ENCODE measurements at regions not wholly inside any gene's neighbourhood (a gene's known extent, or its start where the extent isn't known, plus 50 kb on each side); places are given as distances from the start of the nearest gene placed in this dataset.

DNA sequence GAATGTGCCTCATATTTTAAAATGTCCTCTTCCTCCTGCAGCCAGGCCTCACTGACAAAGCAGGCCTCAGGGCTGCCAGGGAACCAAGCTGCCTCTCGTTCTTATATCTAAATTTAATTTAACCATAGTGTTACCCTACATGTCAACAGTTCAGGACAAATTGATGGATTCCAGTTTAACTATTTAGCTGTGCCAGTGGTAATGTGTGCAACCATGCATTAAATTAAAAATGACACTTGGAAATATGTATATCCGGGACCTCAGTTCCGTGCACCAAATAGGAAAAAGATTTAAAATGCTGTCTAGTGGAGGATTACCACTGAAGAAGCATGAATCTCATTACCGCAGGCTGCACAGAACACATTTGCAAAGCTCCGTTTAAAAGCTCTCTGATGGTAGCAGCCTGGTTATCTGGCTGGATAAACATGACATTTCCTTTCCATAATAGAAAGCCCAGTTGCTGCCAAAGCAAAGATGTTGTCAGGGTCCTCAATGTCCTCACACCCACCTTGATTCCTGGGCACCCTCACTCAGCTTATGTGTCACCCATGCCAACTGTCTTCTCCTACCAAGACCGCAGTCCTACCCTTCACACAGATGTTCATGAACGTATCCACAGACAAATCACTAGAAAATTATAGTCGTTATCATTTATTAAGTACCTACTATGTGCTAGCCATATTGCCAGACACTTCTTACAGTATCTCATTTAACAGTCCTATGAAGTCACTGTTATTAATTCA lies 73.3 kb upstream of the FRMD4A start (continued):
- TF ChIP-seq, protein P1, sequence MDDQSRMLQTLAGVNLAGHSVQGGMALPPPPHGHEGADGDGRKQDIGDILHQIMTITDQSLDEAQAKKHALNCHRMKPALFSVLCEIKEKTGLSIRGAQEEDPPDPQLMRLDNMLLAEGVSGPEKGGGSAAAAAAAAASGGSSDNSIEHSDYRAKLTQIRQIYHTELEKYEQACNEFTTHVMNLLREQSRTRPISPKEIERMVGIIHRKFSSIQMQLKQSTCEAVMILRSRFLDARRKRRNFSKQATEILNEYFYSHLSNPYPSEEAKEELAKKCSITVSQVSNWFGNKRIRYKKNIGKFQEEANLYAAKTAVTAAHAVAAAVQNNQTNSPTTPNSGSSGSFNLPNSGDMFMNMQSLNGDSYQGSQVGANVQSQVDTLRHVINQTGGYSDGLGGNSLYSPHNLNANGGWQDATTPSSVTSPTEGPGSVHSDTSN (IDR thresholded peaks at IDR 0.05): no peak; the same call in 1 of the 2 replicates

DNA sequence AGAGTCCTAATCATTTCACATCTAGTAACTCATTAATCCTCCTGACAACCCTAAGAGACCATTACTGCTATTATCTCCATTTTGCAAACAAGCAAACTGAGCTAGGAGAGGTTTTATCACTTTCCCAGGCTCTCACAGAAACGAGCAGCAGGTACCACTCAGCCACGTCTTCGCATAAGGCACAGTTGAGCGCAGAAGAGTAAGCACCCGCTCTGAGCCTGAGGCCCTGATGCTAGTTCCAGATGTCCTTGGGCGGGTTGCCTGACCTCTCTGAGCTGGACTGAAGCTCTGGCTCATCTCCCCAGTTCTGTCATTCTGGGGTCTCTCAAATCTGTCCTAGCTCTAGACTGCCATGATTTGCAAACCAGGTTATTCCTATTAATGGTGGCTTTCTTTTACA lies 72.6 kb upstream of the FRMD4A start:
- H3K4me2 ChIP-seq: no peak overlapping the region
- H4K20me1 ChIP-seq (ENCODE audit: insufficient read depth): no peaks in the 10 kb centered on the region
- no peaks in the 10 kb centered on the region for H3K9me2 ChIP-seq
- 56% methylated on average over 6 of the region's 6 CpGs for whole genome bisulfite sequencing (ENCODE audit: low lambda C conversion rate)
- peaks cover 16 to 19% of the 10 kb centered on the region in 2 experiments; a peak in 2 of 4 replicates for H3K4me1 ChIP-seq (ENCODE audit: control insufficient read depth in 1 of 2, insufficient read depth in 2 of 2, low read depth in 1 of 2, low read length in 1 of 2)
- no peaks in the 10 kb centered on the region for H3K9me3 ChIP-seq
- no peak overlapping the region for H3K9ac ChIP-seq
- ChIA-PET CTCF (interaction anchor here (0.8 to 1.4 kb wide), 4 partner anchors 9 to 75 kb away, joined by 3 to 7 read pairs (median 4); no protein-coding TSS in a partner anchor), POLR2A (no interaction called here)
- H3K27me3 ChIP-seq (ENCODE audit: insufficient read depth): no peaks in the 10 kb centered on the region
- no peak for DNase-seq
- no peaks in the 10 kb centered on the region for H3K36me3 ChIP-seq (replicated peaks in 1 of 2; ENCODE audit: control insufficient read depth in 1 of 2, insufficient read depth in 2 of 2, low read length in 1 of 2)
- no peak overlapping the region for H3K4me3 ChIP-seq (ENCODE audit: low read depth in 2 of 2, low read length in 1 of 2)
- no peak overlapping the region for H2AFZ ChIP-seq (ENCODE audit: low read depth)
- H3K27ac ChIP-seq (ENCODE audit: low read depth in 2 of 2, low read length in 1 of 2): no peak overlapping the region
- no peaks in the 10 kb centered on the region for H3K79me2 ChIP-seq (ENCODE audit: insufficient read depth)
- H3F3A ChIP-seq (replicated peaks; ENCODE audit: insufficient read depth): peaks cover 6% of the 10 kb centered on the region
- TF ChIP-seq GATA2 (CRISPR knock-in tag; IDR thresholded peaks at IDR 0.05): no peak
- no peak for TF ChIP-seq SMC3 (IDR thresholded peaks at IDR 0.05; ENCODE audit: low read depth, low read length)
- no peak for TF ChIP-seq TEAD4 (IDR thresholded peaks at IDR 0.05; ENCODE audit: borderline replicate concordance, insufficient read depth)
- TF ChIP-seq RAD21 (IDR thresholded peaks at IDR 0.05; ENCODE audit: low read length): no peak

DNA sequence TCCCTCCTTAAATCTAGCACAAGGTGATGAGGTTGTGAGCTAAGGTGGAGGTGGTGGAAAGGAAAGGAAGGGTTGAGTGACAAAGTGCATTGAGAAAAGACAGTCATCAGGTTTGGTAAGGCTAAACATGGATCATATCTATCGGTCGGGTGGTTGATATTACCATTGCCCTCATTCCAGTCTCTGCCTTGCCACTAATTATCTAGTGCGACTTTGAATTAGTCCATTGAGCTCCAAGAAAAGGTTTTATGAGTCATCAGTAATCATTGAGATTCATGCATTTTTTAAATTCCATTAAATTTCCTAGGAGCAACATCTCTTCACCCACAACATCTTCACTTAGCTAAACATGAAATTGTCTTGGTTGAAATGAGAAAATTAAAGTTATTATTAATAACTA lies 68.9 kb upstream of the FRMD4A start:
- H3K4me2 ChIP-seq: no peak overlapping the region
- TF ChIP-seq, protein P2, sequence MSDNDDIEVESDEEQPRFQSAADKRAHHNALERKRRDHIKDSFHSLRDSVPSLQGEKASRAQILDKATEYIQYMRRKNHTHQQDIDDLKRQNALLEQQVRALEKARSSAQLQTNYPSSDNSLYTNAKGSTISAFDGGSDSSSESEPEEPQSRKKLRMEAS (IDR thresholded peaks at IDR 0.05; ENCODE audit: low read depth): no peak
- TF ChIP-seq CHD2 (IDR thresholded peaks at IDR 0.05; ENCODE audit: low read length, partially characterized antibody) (no peak), MXI1 (IDR thresholded peaks at IDR 0.05; ENCODE audit: low read depth, low read length) (no peak), NFIC (IDR thresholded peaks at IDR 0.05; ENCODE audit: borderline replicate concordance) (no peak), GATA2 (CRISPR knock-in tag; IDR thresholded peaks at IDR 0.05) (no peak), RFX5 (IDR thresholded peaks at IDR 0.05; ENCODE audit: low read length) (no peak), ELF1 (IDR thresholded peaks at IDR 0.05) (no peak), TCF12 (IDR thresholded peaks at IDR 0.05) (no peak), EP300 (IDR thresholded peaks at IDR 0.05; ENCODE audit: borderline replicate concordance in 1 of 2, low read depth in 1 of 2, low read length in 1 of 2) (no peak), TEAD4 (IDR thresholded peaks at IDR 0.05; ENCODE audit: borderline replicate concordance, insufficient read depth) (no peak), TAF1 (IDR thresholded peaks at IDR 0.05; ENCODE audit: borderline replicate concordance, low read depth, low read length) (no peak)
- TF ChIP-seq, protein P3, sequence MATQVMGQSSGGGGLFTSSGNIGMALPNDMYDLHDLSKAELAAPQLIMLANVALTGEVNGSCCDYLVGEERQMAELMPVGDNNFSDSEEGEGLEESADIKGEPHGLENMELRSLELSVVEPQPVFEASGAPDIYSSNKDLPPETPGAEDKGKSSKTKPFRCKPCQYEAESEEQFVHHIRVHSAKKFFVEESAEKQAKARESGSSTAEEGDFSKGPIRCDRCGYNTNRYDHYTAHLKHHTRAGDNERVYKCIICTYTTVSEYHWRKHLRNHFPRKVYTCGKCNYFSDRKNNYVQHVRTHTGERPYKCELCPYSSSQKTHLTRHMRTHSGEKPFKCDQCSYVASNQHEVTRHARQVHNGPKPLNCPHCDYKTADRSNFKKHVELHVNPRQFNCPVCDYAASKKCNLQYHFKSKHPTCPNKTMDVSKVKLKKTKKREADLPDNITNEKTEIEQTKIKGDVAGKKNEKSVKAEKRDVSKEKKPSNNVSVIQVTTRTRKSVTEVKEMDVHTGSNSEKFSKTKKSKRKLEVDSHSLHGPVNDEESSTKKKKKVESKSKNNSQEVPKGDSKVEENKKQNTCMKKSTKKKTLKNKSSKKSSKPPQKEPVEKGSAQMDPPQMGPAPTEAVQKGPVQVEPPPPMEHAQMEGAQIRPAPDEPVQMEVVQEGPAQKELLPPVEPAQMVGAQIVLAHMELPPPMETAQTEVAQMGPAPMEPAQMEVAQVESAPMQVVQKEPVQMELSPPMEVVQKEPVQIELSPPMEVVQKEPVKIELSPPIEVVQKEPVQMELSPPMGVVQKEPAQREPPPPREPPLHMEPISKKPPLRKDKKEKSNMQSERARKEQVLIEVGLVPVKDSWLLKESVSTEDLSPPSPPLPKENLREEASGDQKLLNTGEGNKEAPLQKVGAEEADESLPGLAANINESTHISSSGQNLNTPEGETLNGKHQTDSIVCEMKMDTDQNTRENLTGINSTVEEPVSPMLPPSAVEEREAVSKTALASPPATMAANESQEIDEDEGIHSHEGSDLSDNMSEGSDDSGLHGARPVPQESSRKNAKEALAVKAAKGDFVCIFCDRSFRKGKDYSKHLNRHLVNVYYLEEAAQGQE (IDR thresholded peaks at IDR 0.05; ENCODE audit: low read depth, low read length): no peak
- TF ChIP-seq, protein P4, sequence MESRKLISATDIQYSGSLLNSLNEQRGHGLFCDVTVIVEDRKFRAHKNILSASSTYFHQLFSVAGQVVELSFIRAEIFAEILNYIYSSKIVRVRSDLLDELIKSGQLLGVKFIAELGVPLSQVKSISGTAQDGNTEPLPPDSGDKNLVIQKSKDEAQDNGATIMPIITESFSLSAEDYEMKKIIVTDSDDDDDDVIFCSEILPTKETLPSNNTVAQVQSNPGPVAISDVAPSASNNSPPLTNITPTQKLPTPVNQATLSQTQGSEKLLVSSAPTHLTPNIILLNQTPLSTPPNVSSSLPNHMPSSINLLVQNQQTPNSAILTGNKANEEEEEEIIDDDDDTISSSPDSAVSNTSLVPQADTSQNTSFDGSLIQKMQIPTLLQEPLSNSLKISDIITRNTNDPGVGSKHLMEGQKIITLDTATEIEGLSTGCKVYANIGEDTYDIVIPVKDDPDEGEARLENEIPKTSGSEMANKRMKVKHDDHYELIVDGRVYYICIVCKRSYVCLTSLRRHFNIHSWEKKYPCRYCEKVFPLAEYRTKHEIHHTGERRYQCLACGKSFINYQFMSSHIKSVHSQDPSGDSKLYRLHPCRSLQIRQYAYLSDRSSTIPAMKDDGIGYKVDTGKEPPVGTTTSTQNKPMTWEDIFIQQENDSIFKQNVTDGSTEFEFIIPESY (IDR thresholded peaks at IDR 0.05; ENCODE audit: borderline replicate concordance, low read depth): no peak
- TF ChIP-seq, protein P5, sequence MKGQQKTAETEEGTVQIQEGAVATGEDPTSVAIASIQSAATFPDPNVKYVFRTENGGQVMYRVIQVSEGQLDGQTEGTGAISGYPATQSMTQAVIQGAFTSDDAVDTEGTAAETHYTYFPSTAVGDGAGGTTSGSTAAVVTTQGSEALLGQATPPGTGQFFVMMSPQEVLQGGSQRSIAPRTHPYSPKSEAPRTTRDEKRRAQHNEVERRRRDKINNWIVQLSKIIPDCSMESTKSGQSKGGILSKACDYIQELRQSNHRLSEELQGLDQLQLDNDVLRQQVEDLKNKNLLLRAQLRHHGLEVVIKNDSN (IDR thresholded peaks at IDR 0.05; ENCODE audit: borderline replicate concordance, low read depth): no peak

More for the DNA sequence above, 68.9 kb upstream of the FRMD4A start:
- Histone ChIP-seq H3K4me3 (ENCODE audit: low read depth in 2 of 2, low read length in 1 of 2) (no peak overlapping the region), H3K9me2 (no peaks in the 10 kb centered on the region), H3K36me3 (replicated peaks in 1 of 2; ENCODE audit: control insufficient read depth in 1 of 2, insufficient read depth in 2 of 2, low read length in 1 of 2) (no peaks in the 10 kb centered on the region), H3K9ac (no peak overlapping the region), H4K20me1 (ENCODE audit: insufficient read depth) (no peaks in the 10 kb centered on the region), H3F3A (replicated peaks; ENCODE audit: insufficient read depth) (peaks cover 8% of the 10 kb centered on the region), H2AFZ (ENCODE audit: low read depth) (no peak overlapping the region), H3K27me3 (ENCODE audit: insufficient read depth) (no peaks in the 10 kb centered on the region), H3K9me3 (no peaks in the 10 kb centered on the region), H3K4me1 (ENCODE audit: control insufficient read depth in 1 of 2, insufficient read depth in 2 of 2, low read depth in 1 of 2, low read length in 1 of 2) (peaks cover 11 to 16% of the 10 kb centered on the region in 2 experiments; a peak in 2 of 4 replicates), H3K79me2 (ENCODE audit: insufficient read depth) (no peaks in the 10 kb centered on the region), H3K27ac (ENCODE audit: low read depth in 2 of 2, low read length in 1 of 2) (no peak overlapping the region)
- ChIA-PET CTCF (interaction anchor here (0.7 to 1.7 kb wide), 4 partner anchors 14 to 707 kb away, joined by 3 to 5 read pairs (median 3); no protein-coding TSS in a partner anchor), POLR2A (no interaction called here)
- WGBS (ENCODE audit: low lambda C conversion rate): 23% methylated on average over 3 of the region's 3 CpGs
- no peak for DNase-seq

All from SK-N-SH (cell line).